ENCODE measurements at regions not wholly inside any gene's neighbourhood (a gene's known extent, or its start where the extent isn't known, plus 50 kb on each side); places are given as distances from the start of the nearest gene placed in this dataset.
"Not testable (repeated sequence)": the region's sequence is repeated elsewhere in the genome, so short reads cannot be mapped to it uniquely, and the experiment has no call there.

- Histone ChIP-seq H3K4me3 (no peak overlapping the region), H3K9me3 (no peaks in the 10 kb centered on the region), H3K27ac (no peak overlapping the region), H3K27me3 (replicated peaks; ENCODE audit: insufficient read depth) (no peaks in the 10 kb centered on the region), H3K36me3 (no peaks in the 10 kb centered on the region), H3K4me1 (ENCODE audit: control insufficient read depth in 1 of 2, low read depth in 2 of 2) (no peaks in the 10 kb centered on the region)
- DNase-seq (ENCODE audit: low spot score), result no peak
- no peak for TF ChIP-seq CTCF (IDR thresholded peaks at IDR 0.05)
- ATAC-seq (ENCODE audit: insufficient number of reproducible peaks, low FRiP score, low read depth), result no peak
Measured at GRCh38 chrX:10676235-10676957, 56.0 kb upstream of the MID1 start.

DNA sequence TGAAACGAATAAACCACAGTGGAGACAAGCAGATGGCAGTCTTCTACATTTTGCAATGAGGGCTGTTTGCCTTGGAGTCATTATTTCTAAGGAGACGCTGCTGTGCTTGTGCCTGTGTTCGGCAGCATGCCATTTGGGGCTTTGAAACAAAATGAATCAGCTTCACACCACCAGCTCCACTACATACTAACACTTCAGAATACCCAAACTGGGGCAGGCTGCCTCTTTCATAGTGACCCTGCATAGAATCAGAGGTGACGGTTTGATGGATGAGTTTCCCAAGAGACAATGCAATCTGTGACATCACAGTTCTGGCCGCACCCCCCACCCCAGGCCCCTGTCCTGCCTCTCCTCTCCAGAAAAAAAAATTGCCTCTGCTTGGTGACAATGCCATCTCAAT, 57.1 kb upstream of the MID1 start:
- Histone ChIP-seq H3K36me3 (no peaks in the 10 kb centered on the region), H3K27me3 (replicated peaks; ENCODE audit: insufficient read depth) (no peaks in the 10 kb centered on the region), H3K27ac (no peak overlapping the region), H3K4me1 (ENCODE audit: control insufficient read depth in 1 of 2, low read depth in 2 of 2) (no peaks in the 10 kb centered on the region), H3K4me3 (no peak overlapping the region), H3K9me3 (no peaks in the 10 kb centered on the region)
- no peak for TF ChIP-seq CTCF (IDR thresholded peaks at IDR 0.05)
- no peak for ATAC-seq (ENCODE audit: insufficient number of reproducible peaks, low FRiP score, low read depth)
- no peak for DNase-seq (ENCODE audit: low spot score)

DNA sequence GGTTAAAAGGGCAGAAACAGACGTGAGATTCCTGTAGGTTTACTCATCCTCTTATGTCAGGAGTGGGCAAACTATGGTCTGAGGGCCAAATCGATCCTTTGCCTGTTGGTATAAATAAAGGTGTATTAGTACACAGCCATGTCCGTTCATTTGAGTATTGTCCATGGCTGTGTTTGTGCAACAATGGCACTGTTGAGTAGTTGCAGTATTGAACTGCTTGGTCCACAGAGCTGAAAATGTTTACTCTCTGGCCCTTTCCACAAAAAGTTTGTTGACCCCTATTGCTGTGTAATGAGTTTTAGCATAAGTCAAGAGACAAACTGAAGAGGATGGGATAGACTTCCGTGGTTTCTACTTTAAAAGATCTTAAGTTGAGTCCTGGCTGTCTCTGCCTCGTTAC, 59.0 kb upstream of the MID1 start:
- Histone ChIP-seq H3K4me3 (no peak overlapping the region), H3K4me1 (ENCODE audit: control insufficient read depth in 1 of 2, low read depth in 2 of 2) (no peaks in the 10 kb centered on the region), H3K27me3 (replicated peaks; ENCODE audit: insufficient read depth) (no peaks in the 10 kb centered on the region), H3K36me3 (no peaks in the 10 kb centered on the region), H3K27ac (no peak overlapping the region), H3K9me3 (no peaks in the 10 kb centered on the region)
- no peak for TF ChIP-seq CTCF (IDR thresholded peaks at IDR 0.05)
- no peak for ATAC-seq (ENCODE audit: insufficient number of reproducible peaks, low FRiP score, low read depth)
- DNase-seq (ENCODE audit: low spot score), result no peak

DNA sequence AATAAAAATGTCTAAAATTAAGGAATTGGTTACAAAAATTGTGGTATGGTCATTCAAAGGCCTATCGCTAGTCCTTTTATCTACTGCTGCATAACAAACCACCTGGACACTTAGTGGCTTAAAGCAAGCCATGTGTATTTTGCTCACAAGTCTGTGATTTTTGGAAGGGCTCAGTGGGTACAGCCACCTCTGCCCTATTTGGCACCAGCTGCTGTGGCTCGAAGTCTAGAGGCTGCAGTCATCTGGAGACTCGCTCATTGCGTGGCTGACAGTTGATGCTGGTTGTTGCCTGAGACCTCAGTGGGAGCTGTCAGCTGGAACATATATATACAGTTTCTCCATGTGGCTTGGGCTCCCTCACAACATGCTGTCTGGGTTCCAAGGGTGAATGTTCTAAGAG, 60.8 kb upstream of the MID1 start:
- no peaks in the 10 kb centered on the region for H3K4me1 ChIP-seq (ENCODE audit: control insufficient read depth in 1 of 2, low read depth in 2 of 2)
- ATAC-seq (ENCODE audit: insufficient number of reproducible peaks, low FRiP score, low read depth) (no peak), DNase-seq (ENCODE audit: low spot score) (no peak)
- H3K4me3 ChIP-seq, result no peak overlapping the region
- no peak overlapping the region for H3K27ac ChIP-seq
- H3K36me3 ChIP-seq, result no peaks in the 10 kb centered on the region
- H3K27me3 ChIP-seq (replicated peaks; ENCODE audit: insufficient read depth), result no peaks in the 10 kb centered on the region
- no peaks in the 10 kb centered on the region for H3K9me3 ChIP-seq
- no peak for TF ChIP-seq CTCF (IDR thresholded peaks at IDR 0.05)

DNA sequence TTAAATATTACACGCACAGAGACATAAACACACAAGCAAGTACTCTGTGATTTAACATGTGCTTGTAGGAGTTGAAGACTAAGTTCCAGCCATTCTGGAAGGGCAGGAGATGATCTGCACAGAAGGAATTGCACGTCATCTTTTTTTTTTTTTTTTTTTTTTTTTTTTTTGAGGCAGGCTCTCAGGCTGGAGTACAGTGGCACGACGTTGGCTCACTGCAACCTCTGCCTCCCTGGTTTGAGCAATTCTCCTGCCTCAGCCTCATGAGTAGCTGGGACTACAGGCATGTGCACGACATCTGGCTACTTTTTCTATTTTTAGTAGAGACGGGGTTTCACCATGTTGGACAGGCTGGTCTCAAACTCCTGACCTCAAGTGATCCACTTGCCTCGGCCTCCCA, 63.2 kb upstream of the MID1 start:
- not testable (repeated sequence) for H3K4me1 ChIP-seq (ENCODE audit: control insufficient read depth in 1 of 2, low read depth in 2 of 2); H3K27ac ChIP-seq; H3K9me3 ChIP-seq; DNase-seq (ENCODE audit: low spot score); H3K4me3 ChIP-seq; ATAC-seq (ENCODE audit: insufficient number of reproducible peaks, low FRiP score, low read depth); H3K36me3 ChIP-seq; H3K27me3 ChIP-seq (replicated peaks; ENCODE audit: insufficient read depth)
